ENCODE measurements at regions not wholly inside any gene's neighbourhood (a gene's known extent, or its start where the extent isn't known, plus 50 kb on each side); places are given as distances from the start of the nearest gene placed in this dataset.

DNA sequence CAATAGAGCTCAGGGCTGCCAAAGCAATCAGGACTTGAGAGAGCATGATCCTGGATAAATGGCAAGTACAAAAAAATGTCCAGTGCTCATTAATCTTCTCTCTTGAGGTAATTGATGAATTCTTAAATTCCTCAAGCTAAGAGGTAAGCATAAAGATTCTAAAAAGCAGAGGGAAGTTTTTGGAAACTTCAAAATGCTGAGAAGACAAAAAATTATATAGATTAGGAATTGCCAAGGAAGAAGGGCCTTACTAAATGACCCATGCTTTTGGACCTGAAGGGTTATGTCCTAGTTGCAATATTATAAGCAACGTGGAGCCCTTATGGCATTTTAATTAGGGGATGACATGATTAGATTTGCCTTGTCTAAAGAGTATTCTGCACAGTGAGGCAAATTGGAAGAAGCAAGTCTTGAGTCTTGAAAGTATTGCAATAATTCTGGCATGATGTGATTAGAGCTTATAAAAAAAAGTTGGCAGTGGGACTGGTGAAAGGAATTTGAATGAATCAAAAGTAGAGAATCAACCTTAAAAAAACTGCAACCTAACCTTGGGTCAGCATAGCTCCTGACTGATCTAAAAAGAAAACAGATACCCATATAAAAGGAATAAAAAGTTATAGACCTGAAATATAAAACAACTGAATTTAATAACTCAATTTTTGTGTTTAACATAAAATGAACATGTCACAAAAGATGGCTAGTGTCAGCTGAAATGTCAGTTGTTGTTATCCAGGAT is 323.8 kb upstream of the ARRDC3 start (continued):
- TF ChIP-seq, protein P1, sequence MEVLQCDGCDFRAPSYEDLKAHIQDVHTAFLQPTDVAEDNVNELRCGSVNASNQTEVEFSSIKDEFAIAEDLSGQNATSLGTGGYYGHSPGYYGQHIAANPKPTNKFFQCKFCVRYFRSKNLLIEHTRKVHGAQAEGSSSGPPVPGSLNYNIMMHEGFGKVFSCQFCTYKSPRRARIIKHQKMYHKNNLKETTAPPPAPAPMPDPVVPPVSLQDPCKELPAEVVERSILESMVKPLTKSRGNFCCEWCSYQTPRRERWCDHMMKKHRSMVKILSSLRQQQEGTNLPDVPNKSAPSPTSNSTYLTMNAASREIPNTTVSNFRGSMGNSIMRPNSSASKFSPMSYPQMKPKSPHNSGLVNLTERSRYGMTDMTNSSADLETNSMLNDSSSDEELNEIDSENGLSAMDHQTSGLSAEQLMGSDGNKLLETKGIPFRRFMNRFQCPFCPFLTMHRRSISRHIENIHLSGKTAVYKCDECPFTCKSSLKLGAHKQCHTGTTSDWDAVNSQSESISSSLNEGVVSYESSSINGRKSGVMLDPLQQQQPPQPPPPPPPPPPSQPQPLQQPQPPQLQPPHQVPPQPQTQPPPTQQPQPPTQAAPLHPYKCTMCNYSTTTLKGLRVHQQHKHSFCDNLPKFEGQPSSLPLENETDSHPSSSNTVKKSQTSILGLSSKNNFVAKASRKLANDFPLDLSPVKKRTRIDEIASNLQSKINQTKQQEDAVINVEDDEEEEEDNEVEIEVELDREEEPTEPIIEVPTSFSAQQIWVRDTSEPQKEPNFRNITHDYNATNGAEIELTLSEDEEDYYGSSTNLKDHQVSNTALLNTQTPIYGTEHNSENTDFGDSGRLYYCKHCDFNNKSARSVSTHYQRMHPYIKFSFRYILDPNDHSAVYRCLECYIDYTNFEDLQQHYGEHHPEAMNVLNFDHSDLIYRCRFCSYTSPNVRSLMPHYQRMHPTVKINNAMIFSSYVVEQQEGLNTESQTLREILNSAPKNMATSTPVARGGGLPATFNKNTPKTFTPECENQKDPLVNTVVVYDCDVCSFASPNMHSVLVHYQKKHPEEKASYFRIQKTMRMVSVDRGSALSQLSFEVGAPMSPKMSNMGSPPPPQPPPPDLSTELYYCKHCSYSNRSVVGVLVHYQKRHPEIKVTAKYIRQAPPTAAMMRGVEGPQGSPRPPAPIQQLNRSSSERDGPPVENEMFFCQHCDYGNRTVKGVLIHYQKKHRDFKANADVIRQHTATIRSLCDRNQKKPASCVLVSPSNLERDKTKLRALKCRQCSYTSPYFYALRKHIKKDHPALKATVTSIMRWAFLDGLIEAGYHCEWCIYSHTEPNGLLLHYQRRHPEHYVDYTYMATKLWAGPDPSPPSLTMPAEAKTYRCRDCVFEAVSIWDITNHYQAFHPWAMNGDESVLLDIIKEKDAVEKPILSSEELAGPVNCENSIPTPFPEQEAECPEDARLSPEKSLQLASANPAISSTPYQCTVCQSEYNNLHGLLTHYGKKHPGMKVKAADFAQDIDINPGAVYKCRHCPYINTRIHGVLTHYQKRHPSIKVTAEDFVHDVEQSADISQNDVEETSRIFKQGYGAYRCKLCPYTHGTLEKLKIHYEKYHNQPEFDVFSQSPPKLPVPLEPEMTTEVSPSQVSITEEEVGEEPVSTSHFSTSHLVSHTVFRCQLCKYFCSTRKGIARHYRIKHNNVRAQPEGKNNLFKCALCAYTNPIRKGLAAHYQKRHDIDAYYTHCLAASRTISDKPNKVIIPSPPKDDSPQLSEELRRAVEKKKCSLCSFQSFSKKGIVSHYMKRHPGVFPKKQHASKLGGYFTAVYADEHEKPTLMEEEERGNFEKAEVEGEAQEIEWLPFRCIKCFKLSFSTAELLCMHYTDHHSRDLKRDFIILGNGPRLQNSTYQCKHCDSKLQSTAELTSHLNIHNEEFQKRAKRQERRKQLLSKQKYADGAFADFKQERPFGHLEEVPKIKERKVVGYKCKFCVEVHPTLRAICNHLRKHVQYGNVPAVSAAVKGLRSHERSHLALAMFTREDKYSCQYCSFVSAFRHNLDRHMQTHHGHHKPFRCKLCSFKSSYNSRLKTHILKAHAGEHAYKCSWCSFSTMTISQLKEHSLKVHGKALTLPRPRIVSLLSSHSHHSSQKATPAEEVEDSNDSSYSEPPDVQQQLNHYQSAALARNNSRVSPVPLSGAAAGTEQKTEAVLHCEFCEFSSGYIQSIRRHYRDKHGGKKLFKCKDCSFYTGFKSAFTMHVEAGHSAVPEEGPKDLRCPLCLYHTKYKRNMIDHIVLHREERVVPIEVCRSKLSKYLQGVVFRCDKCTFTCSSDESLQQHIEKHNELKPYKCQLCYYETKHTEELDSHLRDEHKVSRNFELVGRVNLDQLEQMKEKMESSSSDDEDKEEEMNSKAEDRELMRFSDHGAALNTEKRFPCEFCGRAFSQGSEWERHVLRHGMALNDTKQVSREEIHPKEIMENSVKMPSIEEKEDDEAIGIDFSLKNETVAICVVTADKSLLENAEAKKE (CRISPR knock-in tag; IDR thresholded peaks at IDR 0.05) = no peak
- TF ChIP-seq JUNB (IDR thresholded peaks at IDR 0.05; ENCODE audit: unreplicated experiment) (no peak), POLR2AphosphoS5 (IDR thresholded peaks at IDR 0.05; ENCODE audit: low read depth) (no peak), EZH2 (IDR thresholded peaks at IDR 0.05; ENCODE audit: low read depth, unreplicated experiment) (no peak)
- TF ChIP-seq, protein P2, sequence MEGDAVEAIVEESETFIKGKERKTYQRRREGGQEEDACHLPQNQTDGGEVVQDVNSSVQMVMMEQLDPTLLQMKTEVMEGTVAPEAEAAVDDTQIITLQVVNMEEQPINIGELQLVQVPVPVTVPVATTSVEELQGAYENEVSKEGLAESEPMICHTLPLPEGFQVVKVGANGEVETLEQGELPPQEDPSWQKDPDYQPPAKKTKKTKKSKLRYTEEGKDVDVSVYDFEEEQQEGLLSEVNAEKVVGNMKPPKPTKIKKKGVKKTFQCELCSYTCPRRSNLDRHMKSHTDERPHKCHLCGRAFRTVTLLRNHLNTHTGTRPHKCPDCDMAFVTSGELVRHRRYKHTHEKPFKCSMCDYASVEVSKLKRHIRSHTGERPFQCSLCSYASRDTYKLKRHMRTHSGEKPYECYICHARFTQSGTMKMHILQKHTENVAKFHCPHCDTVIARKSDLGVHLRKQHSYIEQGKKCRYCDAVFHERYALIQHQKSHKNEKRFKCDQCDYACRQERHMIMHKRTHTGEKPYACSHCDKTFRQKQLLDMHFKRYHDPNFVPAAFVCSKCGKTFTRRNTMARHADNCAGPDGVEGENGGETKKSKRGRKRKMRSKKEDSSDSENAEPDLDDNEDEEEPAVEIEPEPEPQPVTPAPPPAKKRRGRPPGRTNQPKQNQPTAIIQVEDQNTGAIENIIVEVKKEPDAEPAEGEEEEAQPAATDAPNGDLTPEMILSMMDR (conservative IDR thresholded peaks at IDR 0.05; ENCODE audit: low read depth in 2 of 2) = no peak
- TF ChIP-seq, protein P3, sequence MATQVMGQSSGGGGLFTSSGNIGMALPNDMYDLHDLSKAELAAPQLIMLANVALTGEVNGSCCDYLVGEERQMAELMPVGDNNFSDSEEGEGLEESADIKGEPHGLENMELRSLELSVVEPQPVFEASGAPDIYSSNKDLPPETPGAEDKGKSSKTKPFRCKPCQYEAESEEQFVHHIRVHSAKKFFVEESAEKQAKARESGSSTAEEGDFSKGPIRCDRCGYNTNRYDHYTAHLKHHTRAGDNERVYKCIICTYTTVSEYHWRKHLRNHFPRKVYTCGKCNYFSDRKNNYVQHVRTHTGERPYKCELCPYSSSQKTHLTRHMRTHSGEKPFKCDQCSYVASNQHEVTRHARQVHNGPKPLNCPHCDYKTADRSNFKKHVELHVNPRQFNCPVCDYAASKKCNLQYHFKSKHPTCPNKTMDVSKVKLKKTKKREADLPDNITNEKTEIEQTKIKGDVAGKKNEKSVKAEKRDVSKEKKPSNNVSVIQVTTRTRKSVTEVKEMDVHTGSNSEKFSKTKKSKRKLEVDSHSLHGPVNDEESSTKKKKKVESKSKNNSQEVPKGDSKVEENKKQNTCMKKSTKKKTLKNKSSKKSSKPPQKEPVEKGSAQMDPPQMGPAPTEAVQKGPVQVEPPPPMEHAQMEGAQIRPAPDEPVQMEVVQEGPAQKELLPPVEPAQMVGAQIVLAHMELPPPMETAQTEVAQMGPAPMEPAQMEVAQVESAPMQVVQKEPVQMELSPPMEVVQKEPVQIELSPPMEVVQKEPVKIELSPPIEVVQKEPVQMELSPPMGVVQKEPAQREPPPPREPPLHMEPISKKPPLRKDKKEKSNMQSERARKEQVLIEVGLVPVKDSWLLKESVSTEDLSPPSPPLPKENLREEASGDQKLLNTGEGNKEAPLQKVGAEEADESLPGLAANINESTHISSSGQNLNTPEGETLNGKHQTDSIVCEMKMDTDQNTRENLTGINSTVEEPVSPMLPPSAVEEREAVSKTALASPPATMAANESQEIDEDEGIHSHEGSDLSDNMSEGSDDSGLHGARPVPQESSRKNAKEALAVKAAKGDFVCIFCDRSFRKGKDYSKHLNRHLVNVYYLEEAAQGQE (IDR thresholded peaks at IDR 0.05; ENCODE audit: unreplicated experiment) = no peak

All from GM23338 (cell line).